Mesothelial cell of epicardium (in vitro differentiated cells): ENCODE measurements at regions not wholly inside any gene's neighbourhood (a gene's known extent, or its start where the extent isn't known, plus 50 kb on each side); places are given as distances from the start of the nearest gene placed in this dataset.

ENCODE experiments used
- DNase-seq, 2 experiments: peaks; one replicate each; pipeline ENCODE4 v3.0.0; 2021; ENCODE audit warnings: low spot score in 2 of 2; ENCODE audit not compliant: unreplicated experiment in 2 of 2
- H3K27ac Mint-ChIP-seq: 2 replicates; pipeline ENCODE4 v1.8.0; 2021; ENCODE audit warnings: mixed read lengths
- H3K27me3 Mint-ChIP-seq: 2 replicates; pipeline ENCODE4 v1.8.0; 2021; ENCODE audit warnings: low read depth, mixed read lengths
- H3K36me3 Mint-ChIP-seq: 2 replicates; pipeline ENCODE4 v1.8.0; 2021; ENCODE audit warnings: mixed read lengths
- H3K4me1 Mint-ChIP-seq: 2 replicates; pipeline ENCODE4 v1.8.0; 2021; ENCODE audit warnings: mixed read lengths
- H3K4me3 Mint-ChIP-seq: 2 replicates; pipeline ENCODE4 v1.8.0; 2021; ENCODE audit warnings: mild to moderate bottlenecking, moderate library complexity, mixed read lengths
- H3K9me3 Mint-ChIP-seq: 2 replicates; pipeline ENCODE4 v1.8.0; 2021; ENCODE audit warnings: mixed read lengths
- TF ChIP-seq, protein P1 (sequence below): fragments of 200-600 bp; sonication (generic); IDR thresholded peaks from one replicate; pipeline ENCODE4 v1.5.0; 2021; ENCODE audit warnings: antibody characterized with exemption; ENCODE audit not compliant: unreplicated experiment

DNA sequence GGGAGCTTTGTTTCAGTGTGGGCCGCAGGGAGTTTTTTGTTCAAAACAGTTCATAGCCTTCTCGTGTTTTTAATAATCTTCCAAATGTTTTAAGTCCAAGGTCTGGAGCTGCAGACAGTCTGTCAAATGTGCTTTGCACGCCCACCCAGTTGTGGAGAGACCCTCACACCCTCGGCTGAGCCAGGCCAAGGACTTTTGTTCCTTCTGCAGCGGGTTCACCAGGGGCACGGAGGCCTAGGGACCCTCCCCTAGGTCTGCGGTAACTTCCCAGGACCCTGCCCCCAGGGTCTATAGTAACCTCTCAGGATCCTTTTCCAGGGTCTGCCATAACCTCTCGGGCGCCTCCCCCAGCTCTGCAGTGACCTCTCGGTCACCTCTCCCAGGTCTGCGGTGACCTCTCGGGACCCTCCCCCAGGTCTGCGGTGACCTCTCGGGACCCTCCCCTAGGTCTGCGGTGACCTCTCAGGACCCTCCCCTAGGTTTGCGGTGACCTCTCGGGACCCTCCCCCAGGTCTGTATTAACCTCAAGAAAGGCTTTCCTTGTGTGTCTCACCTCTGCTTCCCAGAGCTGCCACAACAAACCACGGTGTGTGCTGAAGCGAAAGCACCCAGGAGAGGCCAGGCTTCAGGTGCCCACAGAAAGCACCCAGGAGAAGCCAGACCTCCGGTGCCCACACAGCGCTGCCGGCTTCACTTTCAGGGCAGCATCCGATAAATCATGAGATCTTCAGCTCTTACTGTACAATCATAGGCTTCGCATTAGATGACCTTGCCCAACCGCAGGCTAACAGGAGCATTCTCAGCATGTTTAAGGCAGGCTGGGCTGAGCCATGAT, 301.9 kb upstream of the SALL3 start:
- H3K27me3 Mint-ChIP-seq: peaks cover 8% of the 10 kb centered on the region
- H3K36me3 Mint-ChIP-seq: no peaks in the 10 kb centered on the region
- no peak for DNase-seq
- H3K27ac Mint-ChIP-seq: no peak overlapping the region
- H3K9me3 Mint-ChIP-seq: no peaks in the 10 kb centered on the region
- no peaks in the 10 kb centered on the region for H3K4me1 Mint-ChIP-seq
- TF ChIP-seq, protein P1, sequence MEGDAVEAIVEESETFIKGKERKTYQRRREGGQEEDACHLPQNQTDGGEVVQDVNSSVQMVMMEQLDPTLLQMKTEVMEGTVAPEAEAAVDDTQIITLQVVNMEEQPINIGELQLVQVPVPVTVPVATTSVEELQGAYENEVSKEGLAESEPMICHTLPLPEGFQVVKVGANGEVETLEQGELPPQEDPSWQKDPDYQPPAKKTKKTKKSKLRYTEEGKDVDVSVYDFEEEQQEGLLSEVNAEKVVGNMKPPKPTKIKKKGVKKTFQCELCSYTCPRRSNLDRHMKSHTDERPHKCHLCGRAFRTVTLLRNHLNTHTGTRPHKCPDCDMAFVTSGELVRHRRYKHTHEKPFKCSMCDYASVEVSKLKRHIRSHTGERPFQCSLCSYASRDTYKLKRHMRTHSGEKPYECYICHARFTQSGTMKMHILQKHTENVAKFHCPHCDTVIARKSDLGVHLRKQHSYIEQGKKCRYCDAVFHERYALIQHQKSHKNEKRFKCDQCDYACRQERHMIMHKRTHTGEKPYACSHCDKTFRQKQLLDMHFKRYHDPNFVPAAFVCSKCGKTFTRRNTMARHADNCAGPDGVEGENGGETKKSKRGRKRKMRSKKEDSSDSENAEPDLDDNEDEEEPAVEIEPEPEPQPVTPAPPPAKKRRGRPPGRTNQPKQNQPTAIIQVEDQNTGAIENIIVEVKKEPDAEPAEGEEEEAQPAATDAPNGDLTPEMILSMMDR: no peak
- no peak overlapping the region for H3K4me3 Mint-ChIP-seq

DNA sequence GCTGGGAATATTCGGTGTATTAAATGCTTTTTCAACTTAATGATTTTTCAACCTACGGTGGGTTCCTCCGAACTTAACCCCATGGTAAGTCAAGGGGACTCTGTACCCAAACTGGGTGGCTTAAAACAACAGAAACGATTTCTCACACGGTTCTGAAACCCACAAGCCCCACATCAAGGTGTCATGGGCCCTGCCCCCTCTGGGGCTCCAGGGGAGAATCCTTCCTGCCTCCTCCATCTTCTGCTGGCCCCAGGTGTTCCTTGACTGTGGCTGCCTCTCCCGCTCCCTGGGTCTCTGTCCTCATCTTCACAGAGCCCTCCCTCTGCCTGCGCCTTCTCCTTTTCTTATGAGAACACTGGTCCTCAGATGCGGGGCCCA, 301.3 kb upstream of the SALL3 start:
- H3K27me3 Mint-ChIP-seq: peaks cover 8% of the 10 kb centered on the region
- no peaks in the 10 kb centered on the region for H3K36me3 Mint-ChIP-seq
- TF ChIP-seq, protein P1: no peak
- no peak overlapping the region for H3K27ac Mint-ChIP-seq
- no peak overlapping the region for H3K4me3 Mint-ChIP-seq
- no peaks in the 10 kb centered on the region for H3K9me3 Mint-ChIP-seq
- H3K4me1 Mint-ChIP-seq: no peaks in the 10 kb centered on the region
- DNase-seq: no peak

DNA sequence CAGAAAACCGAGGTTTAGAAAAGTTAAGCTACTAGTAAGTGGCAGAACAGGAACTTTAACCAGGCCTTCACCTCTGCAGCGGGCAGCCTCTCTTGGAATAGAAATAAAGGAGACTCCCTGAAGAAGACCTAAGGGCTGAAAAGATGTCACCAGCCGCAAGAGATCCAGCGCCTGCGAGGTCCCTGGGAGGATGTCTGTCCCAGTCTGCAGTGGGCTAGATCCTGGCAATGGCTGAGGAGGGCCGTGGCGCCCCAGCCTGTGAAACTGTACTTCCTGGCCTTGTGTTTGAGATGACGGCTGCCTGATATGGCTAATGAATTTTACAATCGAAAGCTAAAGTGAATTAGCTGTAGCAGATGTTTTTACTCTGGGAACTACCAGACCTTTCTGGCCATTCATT, 300.6 kb upstream of the SALL3 start:
- Mint-ChIP-seq H3K4me1 (no peaks in the 10 kb centered on the region), H3K36me3 (no peaks in the 10 kb centered on the region), H3K9me3 (no peaks in the 10 kb centered on the region), H3K27me3 (peaks cover 8% of the 10 kb centered on the region), H3K27ac (no peak overlapping the region), H3K4me3 (no peak overlapping the region)
- TF ChIP-seq, protein P1: no peak
- DNase-seq: no peak

GRCh38 chr18:78679613-78680260, 299.9 kb upstream of the SALL3 start:
- Mint-ChIP-seq H3K27me3 (peaks cover 8% of the 10 kb centered on the region), H3K27ac (no peak overlapping the region), H3K9me3 (no peaks in the 10 kb centered on the region), H3K4me3 (no peak overlapping the region), H3K36me3 (no peaks in the 10 kb centered on the region), H3K4me1 (no peaks in the 10 kb centered on the region)
- no peak for DNase-seq
- TF ChIP-seq, protein P1: no peak

GRCh38 chr18:78681396-78681795, 298.2 kb upstream of the SALL3 start:
- H3K4me1 Mint-ChIP-seq: no peaks in the 10 kb centered on the region
- H3K27ac Mint-ChIP-seq: no peak overlapping the region
- no peaks in the 10 kb centered on the region for H3K9me3 Mint-ChIP-seq
- H3K4me3 Mint-ChIP-seq: no peak overlapping the region
- H3K36me3 Mint-ChIP-seq: no peaks in the 10 kb centered on the region
- DNase-seq: no peak
- H3K27me3 Mint-ChIP-seq: peaks cover 9% of the 10 kb centered on the region
- TF ChIP-seq, protein P1: no peak
